GM12873 (cell line): ENCODE measurements at regions not wholly inside any gene's neighbourhood (a gene's known extent, or its start where the extent isn't known, plus 50 kb on each side); places are given as distances from the start of the nearest gene placed in this dataset.

Experiments used
- CTCF ChIP-seq: IDR thresholded peaks from 2 replicates; pipeline ENCODE4 v1.5.1; 2012; ENCODE audit warnings: low read depth, mild to moderate bottlenecking, moderate library complexity, low read length, control low read depth; ENCODE audit not compliant: insufficient read depth; ENCODE audit errors: missing control alignments

GRCh38 chr5:114935490-114935889, 234.2 kb downstream of the TRIM36 start:
- TF ChIP-seq CTCF, result no peak

GRCh38 chr5:114928644-114929462, 240.9 kb downstream of the TRIM36 start:
- no peak for TF ChIP-seq CTCF

GRCh38 chr5:114924769-114925168, 244.9 kb downstream of the TRIM36 start:
- TF ChIP-seq CTCF, result no peak

DNA sequence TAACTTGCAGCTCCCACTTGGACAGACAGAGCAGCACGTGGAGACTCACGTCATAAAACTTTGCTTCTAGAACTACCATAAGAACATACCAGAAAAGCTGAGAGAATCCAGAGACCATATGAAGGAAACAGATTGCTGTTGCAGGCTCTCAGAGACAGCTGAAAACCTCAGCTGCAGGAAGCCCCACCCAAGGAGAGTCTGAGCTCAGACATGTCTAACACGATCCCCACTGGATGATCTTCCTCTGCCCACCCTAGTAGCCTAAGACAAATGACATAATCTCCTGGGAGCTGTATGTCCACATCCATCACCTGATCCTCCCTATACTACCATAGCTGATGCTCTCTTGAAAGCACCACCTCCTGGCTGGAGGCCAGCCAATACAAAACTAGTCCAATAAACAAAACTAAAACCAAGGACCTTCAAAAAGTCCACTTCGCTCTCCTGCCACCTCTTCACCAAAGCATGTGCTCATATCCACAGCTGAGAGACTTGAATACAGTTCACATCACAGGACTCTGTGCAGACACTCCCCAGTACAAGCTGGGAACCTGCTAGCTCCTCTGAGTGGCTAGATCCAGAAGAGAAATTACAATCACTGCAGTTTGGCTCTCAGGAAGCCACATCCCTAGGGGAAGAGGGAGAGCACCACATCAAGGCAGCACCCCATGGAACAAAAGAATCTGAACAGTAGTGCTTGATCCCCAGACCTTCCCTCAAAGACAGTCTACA, 257.4 kb downstream of the TRIM36 start:
- TF ChIP-seq CTCF, result no peak

DNA sequence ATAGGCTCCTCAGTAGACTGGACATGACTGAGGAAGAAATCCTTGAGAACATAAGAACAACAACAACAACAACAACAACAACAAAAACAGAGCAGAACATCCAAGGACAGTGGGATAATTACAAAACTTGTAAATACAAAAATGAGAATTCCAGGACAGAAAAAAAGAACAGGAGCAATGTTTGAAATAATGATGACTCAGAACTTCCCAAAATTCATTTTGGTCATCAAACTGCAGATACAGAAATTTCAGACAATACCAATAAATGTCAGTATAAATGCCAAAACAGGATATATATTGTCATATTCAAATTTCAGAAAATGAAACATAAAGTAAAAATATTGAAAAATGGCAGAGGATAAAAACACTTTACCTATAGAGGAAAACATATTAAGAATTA, 259.0 kb downstream of the TRIM36 start:
- no peak for TF ChIP-seq CTCF

GRCh38 chr5:114909424-114909823, 260.3 kb downstream of the TRIM36 start:
- no peak for TF ChIP-seq CTCF

DNA sequence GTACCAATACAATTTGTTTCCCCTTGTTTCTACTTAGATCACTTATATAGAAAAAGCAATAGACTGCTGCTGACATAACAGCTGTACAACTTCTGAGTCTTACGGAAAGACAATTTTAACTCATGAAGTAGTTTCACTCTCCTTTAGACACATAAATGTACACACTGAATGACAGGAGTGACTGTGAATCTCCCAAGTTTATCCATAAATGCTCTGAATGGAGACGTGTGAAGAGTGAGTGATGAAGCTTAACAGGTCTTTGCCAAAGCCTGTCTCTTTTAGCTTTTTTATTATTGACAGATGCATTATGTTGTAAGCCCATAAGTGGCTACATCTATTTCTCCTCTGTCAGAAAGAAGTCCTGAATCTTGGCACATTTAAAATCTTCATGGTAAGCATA, 265.9 kb downstream of the TRIM36 start:
- no peak for TF ChIP-seq CTCF
